ENCODE measurements at regions not wholly inside any gene's neighbourhood (a gene's known extent, or its start where the extent isn't known, plus 50 kb on each side); places are given as distances from the start of the nearest gene placed in this dataset.

DNA sequence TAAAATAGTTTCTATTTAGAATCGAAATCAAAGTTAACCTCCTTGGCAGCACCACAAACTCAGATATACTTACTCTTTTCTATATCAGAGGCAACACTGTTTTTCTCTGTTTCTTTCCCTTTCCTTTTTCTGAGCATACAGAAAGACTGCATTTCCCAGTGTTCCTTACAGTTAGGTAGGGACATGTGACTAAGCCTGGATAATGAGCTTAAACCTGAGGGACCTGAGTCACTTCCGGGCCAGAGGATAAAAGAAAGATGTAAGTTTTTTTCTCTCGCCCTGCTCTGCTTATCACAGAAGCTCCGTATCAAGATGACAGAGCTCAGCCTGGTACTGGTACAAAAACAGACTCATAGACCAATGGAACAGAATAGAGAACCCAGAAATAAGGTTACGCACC lies 531.9 kb downstream of the KLF12 start:
- no peak for TF ChIP-seq EZH2 (IDR thresholded peaks at IDR 0.05; ENCODE audit: insufficient read depth, low read length)
- TF ChIP-seq, protein P1, sequence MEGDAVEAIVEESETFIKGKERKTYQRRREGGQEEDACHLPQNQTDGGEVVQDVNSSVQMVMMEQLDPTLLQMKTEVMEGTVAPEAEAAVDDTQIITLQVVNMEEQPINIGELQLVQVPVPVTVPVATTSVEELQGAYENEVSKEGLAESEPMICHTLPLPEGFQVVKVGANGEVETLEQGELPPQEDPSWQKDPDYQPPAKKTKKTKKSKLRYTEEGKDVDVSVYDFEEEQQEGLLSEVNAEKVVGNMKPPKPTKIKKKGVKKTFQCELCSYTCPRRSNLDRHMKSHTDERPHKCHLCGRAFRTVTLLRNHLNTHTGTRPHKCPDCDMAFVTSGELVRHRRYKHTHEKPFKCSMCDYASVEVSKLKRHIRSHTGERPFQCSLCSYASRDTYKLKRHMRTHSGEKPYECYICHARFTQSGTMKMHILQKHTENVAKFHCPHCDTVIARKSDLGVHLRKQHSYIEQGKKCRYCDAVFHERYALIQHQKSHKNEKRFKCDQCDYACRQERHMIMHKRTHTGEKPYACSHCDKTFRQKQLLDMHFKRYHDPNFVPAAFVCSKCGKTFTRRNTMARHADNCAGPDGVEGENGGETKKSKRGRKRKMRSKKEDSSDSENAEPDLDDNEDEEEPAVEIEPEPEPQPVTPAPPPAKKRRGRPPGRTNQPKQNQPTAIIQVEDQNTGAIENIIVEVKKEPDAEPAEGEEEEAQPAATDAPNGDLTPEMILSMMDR (IDR thresholded peaks at IDR 0.05; ENCODE audit: insufficient read depth, low read depth, low read length) = no peak
